Astrocyte (in vitro differentiated cells and primary cell): ENCODE measurements at regions not wholly inside any gene's neighbourhood (a gene's known extent, or its start where the extent isn't known, plus 50 kb on each side); places are given as distances from the start of the nearest gene placed in this dataset.

Experiments used
- DNase-seq: peaks from one replicate; pipeline ENCODE4 v3.0.0-alpha.2; 2010; ENCODE audit warnings: low read depth
- FAIRE-seq: peaks from 2 replicates; lab custom pipeline; 2011; peaks lifted over from hg19 to GRCh38; lab: Jason Lieb, UNC
- H2AFZ ChIP-seq: 2 replicates; pipeline ENCODE4 v1.6.0; 2012; ENCODE audit warnings: low read depth, low read length, inconsistent platforms
- H3K27ac ChIP-seq: 2 replicates; pipeline ENCODE4 v1.5.1; 2011; ENCODE audit warnings: low read depth, low read length, inconsistent platforms
- H3K27me3 ChIP-seq: 2 replicates; pipeline ENCODE4 v1.6.0; 2011; ENCODE audit warnings: low read length, inconsistent platforms; ENCODE audit not compliant: insufficient read depth
- H3K36me3 ChIP-seq: 2 replicates; pipeline ENCODE4 v1.5.1; 2011; ENCODE audit warnings: low read length, inconsistent platforms; ENCODE audit not compliant: insufficient read depth
- H3K4me1 ChIP-seq: 2 replicates; pipeline ENCODE4 v1.5.1; 2011; ENCODE audit warnings: low read length, inconsistent platforms; ENCODE audit not compliant: insufficient read depth
- H3K4me2 ChIP-seq: 2 replicates; pipeline ENCODE4 v1.6.0; 2012; ENCODE audit warnings: low read length, inconsistent platforms
- H3K4me3 ChIP-seq: 2 replicates; pipeline ENCODE4 v1.5.1; 2011; ENCODE audit warnings: low read depth, mild to moderate bottlenecking, low read length, inconsistent platforms; ENCODE audit not compliant: insufficient read depth
- H3K79me2 ChIP-seq: 2 replicates; pipeline ENCODE4 v1.6.0; 2012; ENCODE audit warnings: mild to moderate bottlenecking, low read length, inconsistent platforms; ENCODE audit not compliant: insufficient read depth
- H3K9ac ChIP-seq: 2 replicates; pipeline ENCODE4 v1.6.0; 2012; ENCODE audit warnings: mild to moderate bottlenecking, low read length, inconsistent platforms
- H3K9me3 ChIP-seq: 2 replicates; pipeline ENCODE4 v1.5.1; 2012; ENCODE audit warnings: low read depth, mild to moderate bottlenecking, low read length, inconsistent platforms; ENCODE audit not compliant: insufficient read depth
- H4K20me1 ChIP-seq: 2 replicates; pipeline ENCODE4 v1.6.0; 2012; ENCODE audit warnings: low read length, inconsistent platforms; ENCODE audit not compliant: insufficient read depth
- H3K27ac Mint-ChIP-seq: one replicate; pipeline ENCODE4 v1.8.0; 2021; ENCODE audit warnings: mild to moderate bottlenecking, mixed read lengths; ENCODE audit not compliant: unreplicated experiment
- H3K27me3 Mint-ChIP-seq: one replicate; pipeline ENCODE4 v1.8.0; 2021; ENCODE audit warnings: low read depth, mixed read lengths; ENCODE audit not compliant: unreplicated experiment
- H3K36me3 Mint-ChIP-seq: one replicate; pipeline ENCODE4 v1.8.0; 2021; ENCODE audit warnings: low read depth, mixed read lengths; ENCODE audit not compliant: unreplicated experiment
- H3K4me1 Mint-ChIP-seq: one replicate; pipeline ENCODE4 v1.8.0; 2021; ENCODE audit warnings: low read depth, mixed read lengths; ENCODE audit not compliant: unreplicated experiment
- H3K4me3 Mint-ChIP-seq: one replicate; pipeline ENCODE4 v1.8.0; 2021; ENCODE audit warnings: mild to moderate bottlenecking, moderate library complexity, mixed read lengths; ENCODE audit not compliant: unreplicated experiment
- H3K9me3 Mint-ChIP-seq: one replicate; pipeline ENCODE4 v1.8.0; 2021; ENCODE audit warnings: mild to moderate bottlenecking, mixed read lengths; ENCODE audit not compliant: unreplicated experiment
- CTCF ChIP-seq: IDR thresholded peaks from 2 replicates; pipeline ENCODE4 v1.5.1; 2011; ENCODE audit warnings: low read depth, mild to moderate bottlenecking, inconsistent platforms, low read length, moderate library complexity; ENCODE audit not compliant: insufficient read depth
- EZH2 ChIP-seq: IDR thresholded peaks from 2 replicates; pipeline ENCODE4 v1.6.1; 2012; ENCODE audit warnings: mild to moderate bottlenecking, low read length, inconsistent platforms; ENCODE audit not compliant: insufficient read depth

DNA sequence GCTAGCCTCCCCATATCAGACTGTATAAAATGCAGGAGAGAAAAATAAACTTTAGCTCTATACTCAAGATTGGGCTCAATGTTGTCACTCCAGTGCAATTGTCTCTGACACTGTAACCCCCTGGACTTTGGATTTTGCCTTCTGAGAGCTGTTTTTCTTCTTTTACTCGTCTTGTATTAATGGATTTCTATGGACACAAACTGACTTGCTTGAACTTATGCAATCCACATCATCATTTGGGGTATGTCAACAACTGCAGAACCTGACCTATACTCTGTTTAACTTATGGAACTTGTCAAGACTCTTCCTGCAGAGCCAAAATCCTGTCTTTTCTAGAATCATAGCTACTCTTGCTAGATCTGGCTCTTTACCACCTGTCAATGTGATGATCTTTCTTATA, 257.8 kb upstream of the DCC start:
- Mint-ChIP-seq H3K9me3 (no peaks in the 10 kb centered on the region), H3K4me3 (no peak overlapping the region), H3K4me1 (no peaks in the 10 kb centered on the region), H3K36me3 (no peaks in the 10 kb centered on the region), H3K27ac (no peak overlapping the region), H3K27me3 (no peaks in the 10 kb centered on the region)
- no peak for FAIRE-seq
- Histone ChIP-seq H2AFZ (no peak overlapping the region), H3K36me3 (no peaks in the 10 kb centered on the region), H3K9me3 (no peaks in the 10 kb centered on the region), H3K4me2 (no peak overlapping the region), H3K27ac (no peak overlapping the region), H3K4me3 (no peak overlapping the region), H3K9ac (no peak overlapping the region), H3K27me3 (no peaks in the 10 kb centered on the region), H4K20me1 (no peaks in the 10 kb centered on the region), H3K4me1 (no peaks in the 10 kb centered on the region), H3K79me2 (no peaks in the 10 kb centered on the region)
- no peak for DNase-seq
- TF ChIP-seq CTCF (no peak), EZH2 (no peak)

DNA sequence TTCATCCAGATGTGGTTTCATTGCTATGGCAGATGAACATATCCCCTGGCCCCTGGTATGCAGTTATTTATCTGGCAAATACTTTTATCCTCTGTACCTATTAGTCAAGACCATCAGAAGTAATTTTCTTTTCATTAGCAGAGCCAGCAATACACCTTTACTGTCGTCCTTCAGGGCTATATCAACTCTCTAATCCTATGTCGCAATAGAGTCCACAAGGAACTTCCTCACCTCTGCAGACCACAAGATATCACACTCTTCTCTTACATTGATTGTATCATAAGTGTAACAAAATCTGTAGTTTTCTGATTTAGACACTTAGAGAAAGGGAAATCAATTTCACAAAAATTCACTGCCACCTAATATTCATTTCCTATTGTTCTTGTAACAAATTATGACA, 252.9 kb upstream of the DCC start:
- Histone ChIP-seq H4K20me1 (no peaks in the 10 kb centered on the region), H2AFZ (no peak overlapping the region), H3K4me3 (no peak overlapping the region), H3K27ac (no peak overlapping the region), H3K79me2 (no peaks in the 10 kb centered on the region), H3K4me2 (no peak overlapping the region), H3K9me3 (no peaks in the 10 kb centered on the region), H3K27me3 (no peaks in the 10 kb centered on the region), H3K9ac (no peak overlapping the region), H3K36me3 (no peaks in the 10 kb centered on the region), H3K4me1 (no peaks in the 10 kb centered on the region)
- H3K27ac Mint-ChIP-seq = no peak overlapping the region
- H3K4me1 Mint-ChIP-seq = peaks cover 8% of the 10 kb centered on the region
- no peak for DNase-seq
- no peaks in the 10 kb centered on the region for H3K9me3 Mint-ChIP-seq
- H3K27me3 Mint-ChIP-seq = no peaks in the 10 kb centered on the region
- H3K36me3 Mint-ChIP-seq = no peaks in the 10 kb centered on the region
- TF ChIP-seq CTCF (no peak), EZH2 (no peak)
- H3K4me3 Mint-ChIP-seq = no peak overlapping the region
- FAIRE-seq = no peak

DNA sequence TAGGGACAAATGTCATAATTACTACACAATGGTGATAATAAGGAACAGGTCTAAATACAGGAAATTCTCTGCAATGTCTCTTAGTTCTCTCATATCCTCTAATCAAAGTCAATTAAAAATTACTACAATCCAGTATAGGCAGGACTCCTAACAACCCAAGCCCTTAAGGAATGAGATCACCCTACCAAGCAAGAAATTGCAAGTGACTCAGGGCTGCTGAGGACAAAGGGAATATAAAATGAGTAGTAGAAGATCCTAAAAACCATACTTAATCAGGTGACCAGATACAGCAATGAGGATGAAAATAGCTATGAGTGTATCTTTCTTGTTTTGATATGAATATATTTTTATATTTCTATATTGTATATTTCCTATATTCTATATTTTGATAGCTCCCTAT, 250.0 kb upstream of the DCC start:
- Histone ChIP-seq H3K9me3 (no peaks in the 10 kb centered on the region), H3K4me3 (no peak overlapping the region), H3K79me2 (no peaks in the 10 kb centered on the region), H3K27me3 (no peaks in the 10 kb centered on the region), H3K4me1 (no peaks in the 10 kb centered on the region), H3K27ac (no peak overlapping the region), H3K9ac (no peak overlapping the region), H3K36me3 (no peaks in the 10 kb centered on the region), H3K4me2 (no peak overlapping the region), H4K20me1 (no peaks in the 10 kb centered on the region), H2AFZ (no peak overlapping the region)
- Mint-ChIP-seq H3K4me3 (no peak overlapping the region), H3K27ac (no peak overlapping the region), H3K36me3 (no peaks in the 10 kb centered on the region), H3K27me3 (no peaks in the 10 kb centered on the region), H3K9me3 (no peaks in the 10 kb centered on the region), H3K4me1 (peaks cover 8% of the 10 kb centered on the region)
- DNase-seq (no peak), FAIRE-seq (no peak)
- TF ChIP-seq EZH2 (no peak), CTCF (no peak)
